AG09309 (cell line): ENCODE measurements at regions not wholly inside any gene's neighbourhood (a gene's known extent, or its start where the extent isn't known, plus 50 kb on each side); places are given as distances from the start of the nearest gene placed in this dataset.
"Not testable (repeated sequence)": the region's sequence is repeated elsewhere in the genome, so short reads cannot be mapped to it uniquely, and the experiment has no call there.

Experiments
- DNase-seq: peaks from one replicate; pipeline ENCODE4 v3.0.0-alpha.2; 2010; ENCODE audit warnings: low read depth
- H3K4me3 ChIP-seq: 2 replicates; pipeline ENCODE4 v1.5.1; 2011; ENCODE audit warnings: mild to moderate bottlenecking, low read depth, low read length, moderate library complexity; ENCODE audit not compliant: control insufficient read depth
- TF ChIP-seq, protein P1 (sequence below): IDR thresholded peaks from 2 replicates; pipeline ENCODE4 v1.5.1; 2011; ENCODE audit warnings: mild to moderate bottlenecking, low read depth, low read length, inconsistent platforms; ENCODE audit not compliant: insufficient read depth, control insufficient read depth; ENCODE audit errors: missing control alignments

DNA sequence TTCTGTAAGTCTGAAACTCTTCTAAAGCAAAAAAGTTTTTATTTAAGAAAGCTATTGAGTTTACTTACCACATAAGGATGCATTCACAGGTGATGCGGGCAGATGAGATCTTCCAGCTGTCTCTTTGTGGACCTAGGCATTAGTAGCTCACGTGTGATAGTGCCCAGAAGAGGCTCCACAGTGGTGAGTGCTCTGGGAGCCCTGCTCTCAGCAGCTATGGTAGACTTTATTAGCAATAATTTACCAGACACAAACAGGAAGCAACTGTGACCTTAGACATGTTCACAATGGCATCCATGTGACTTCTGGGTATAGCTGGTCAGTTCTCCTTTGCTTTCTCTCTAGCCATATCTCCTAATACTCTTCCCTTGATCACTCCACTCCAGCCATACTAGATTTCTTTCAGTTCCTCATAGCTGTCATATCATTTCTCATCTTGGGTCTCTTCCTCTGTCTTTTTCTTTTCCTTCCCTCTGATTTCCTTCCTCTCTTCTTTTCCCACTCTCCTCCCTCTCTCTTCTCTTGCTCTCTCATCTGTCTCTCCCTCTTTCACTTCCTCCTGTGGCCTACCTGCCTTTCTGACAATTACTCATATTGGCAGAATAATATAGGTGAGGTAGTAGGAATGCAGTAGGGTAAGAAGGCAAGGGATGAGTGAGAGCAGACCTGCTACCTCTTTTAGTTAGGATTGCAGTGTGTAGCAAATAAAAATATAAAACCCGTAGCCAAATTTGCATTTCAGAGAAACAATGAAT is 75.2 kb upstream of the SCAF11 start:
- TF ChIP-seq, protein P1, sequence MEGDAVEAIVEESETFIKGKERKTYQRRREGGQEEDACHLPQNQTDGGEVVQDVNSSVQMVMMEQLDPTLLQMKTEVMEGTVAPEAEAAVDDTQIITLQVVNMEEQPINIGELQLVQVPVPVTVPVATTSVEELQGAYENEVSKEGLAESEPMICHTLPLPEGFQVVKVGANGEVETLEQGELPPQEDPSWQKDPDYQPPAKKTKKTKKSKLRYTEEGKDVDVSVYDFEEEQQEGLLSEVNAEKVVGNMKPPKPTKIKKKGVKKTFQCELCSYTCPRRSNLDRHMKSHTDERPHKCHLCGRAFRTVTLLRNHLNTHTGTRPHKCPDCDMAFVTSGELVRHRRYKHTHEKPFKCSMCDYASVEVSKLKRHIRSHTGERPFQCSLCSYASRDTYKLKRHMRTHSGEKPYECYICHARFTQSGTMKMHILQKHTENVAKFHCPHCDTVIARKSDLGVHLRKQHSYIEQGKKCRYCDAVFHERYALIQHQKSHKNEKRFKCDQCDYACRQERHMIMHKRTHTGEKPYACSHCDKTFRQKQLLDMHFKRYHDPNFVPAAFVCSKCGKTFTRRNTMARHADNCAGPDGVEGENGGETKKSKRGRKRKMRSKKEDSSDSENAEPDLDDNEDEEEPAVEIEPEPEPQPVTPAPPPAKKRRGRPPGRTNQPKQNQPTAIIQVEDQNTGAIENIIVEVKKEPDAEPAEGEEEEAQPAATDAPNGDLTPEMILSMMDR: no peak
- DNase-seq: no peak
- no peak overlapping the region for H3K4me3 ChIP-seq

DNA sequence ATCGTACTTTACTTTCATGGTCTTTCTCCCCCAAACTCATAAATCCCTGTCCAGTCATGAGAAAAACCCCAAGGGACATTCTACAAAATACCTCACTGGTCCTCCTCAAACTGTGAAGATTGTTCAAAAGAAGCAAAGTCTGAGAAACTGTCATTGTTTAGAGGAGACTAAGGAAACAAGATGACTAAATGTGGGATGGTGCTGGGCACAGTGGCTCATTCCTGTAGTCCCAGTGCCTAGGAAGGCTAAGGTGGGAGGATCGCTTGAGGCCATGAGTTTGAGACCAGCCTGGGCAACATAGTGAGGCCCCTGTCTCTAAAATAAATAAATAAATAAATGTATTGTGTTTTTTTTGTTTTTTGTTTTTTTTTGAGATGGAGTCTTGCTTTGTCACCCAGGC is 74.2 kb upstream of the SCAF11 start:
- DNase-seq: no peak
- H3K4me3 ChIP-seq: no peak overlapping the region
- TF ChIP-seq, protein P1: no peak

DNA sequence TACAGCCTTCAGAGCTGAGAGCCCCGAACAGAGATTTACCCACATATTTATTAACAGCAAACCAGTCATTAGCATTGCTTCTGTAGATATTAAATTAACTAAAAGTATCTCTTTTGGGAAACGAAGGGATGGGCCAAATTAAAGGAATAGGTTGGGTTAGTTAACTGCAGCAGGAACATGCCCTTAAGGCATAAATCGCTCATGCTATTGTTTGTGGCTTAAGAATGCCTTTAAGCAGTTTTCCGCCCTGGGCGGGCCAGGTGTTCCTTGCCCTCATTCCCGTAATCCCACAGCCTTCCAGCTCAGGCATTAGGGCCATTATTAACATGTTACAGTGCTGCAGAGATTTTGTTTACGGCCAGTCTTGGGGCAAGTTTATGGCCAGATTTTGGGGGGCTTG is 68.3 kb upstream of the SCAF11 start:
- DNase-seq, H3K4me3 ChIP-seq: not testable (repeated sequence)

DNA sequence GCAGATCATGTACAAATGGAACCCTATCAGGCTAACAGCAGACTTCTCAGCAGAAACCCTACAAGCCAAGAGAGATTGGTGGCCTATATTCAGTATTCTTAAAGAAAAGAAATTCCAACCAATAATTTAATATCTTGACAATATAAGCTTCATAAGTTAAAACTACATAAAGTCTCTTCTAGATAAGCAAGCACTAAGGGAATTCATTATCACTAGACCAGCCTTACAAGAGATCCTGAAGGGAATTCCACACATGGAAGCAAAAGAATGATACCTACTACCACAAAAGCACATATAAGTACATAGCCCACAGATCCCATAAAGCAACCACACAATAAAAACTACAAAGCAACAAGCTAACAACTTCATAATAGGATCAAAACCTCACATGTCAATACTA is 60.4 kb upstream of the SCAF11 start:
- H3K4me3 ChIP-seq: no peak overlapping the region
- TF ChIP-seq, protein P1: no peak
- DNase-seq: no peak

DNA sequence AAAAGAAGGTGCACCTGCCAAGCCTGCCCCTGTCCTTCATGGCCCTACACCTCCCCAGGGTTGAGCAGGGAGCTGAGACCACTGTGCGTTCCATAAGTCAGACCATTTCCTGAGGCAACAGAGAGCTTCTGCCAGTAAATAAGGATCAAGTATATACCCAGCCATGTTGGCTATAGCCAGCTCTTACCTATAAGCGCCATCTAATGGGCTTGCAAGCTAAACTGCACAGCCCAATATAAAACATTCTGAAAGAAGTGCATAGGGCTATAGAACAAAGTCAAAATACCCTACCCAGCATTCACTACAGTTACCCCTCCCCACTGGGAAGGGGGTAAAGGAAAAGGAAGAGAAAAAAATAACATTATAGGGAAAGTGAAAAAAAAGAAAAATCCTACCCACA is 59.3 kb upstream of the SCAF11 start:
- no peak overlapping the region for H3K4me3 ChIP-seq
- no peak for DNase-seq
- TF ChIP-seq, protein P1: no peak

DNA sequence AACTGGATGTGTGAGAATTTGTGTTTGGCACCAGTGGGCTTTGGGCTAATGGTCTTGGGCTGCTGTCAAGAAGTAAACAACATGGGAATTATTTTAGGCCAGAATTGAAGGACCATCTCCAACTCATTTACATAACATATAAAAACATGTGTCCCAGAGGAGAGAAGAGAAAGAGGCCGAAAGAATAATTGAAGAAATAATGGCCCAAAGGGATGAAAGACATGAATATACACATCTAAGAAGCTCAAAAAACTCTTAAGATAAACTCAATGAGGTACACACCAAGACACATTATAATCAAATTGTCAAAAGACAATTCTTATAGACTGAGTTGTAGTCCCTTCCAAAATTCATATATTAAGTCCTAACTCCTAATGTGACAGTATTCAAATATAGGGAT is 56.1 kb upstream of the SCAF11 start:
- no peak for DNase-seq
- TF ChIP-seq, protein P1: no peak
- H3K4me3 ChIP-seq: no peak overlapping the region

DNA sequence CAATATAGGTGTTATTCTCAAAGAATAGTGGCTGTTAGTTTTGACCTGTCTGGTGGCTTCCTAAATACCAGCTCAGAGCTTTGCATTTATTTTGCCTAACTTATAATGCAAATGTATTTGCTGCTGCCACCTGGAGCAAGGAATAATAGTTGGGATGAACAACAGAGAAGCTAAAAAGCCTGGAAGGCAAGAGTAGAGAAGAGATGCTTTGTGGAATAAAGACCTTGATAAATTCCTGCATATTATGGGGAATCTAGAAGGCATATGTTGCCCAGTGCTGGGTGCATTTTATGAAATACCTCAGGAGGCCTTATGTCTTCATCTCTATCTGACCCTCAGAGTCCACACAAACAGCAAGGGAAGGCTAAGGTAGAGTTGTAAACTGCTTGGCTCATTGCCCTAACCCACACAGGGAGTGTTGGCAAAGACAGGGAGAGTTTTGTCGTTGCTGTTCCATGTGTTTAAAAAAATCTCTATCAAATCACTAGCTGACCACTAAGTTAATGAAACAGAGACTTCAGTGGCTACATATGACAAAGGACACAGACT is 53.7 kb upstream of the SCAF11 start:
- TF ChIP-seq, protein P1: no peak
- no peak for DNase-seq
- H3K4me3 ChIP-seq: no peak overlapping the region
